ENCODE measurements at regions not wholly inside any gene's neighbourhood (a gene's known extent, or its start where the extent isn't known, plus 50 kb on each side); places are given as distances from the start of the nearest gene placed in this dataset.

DNA sequence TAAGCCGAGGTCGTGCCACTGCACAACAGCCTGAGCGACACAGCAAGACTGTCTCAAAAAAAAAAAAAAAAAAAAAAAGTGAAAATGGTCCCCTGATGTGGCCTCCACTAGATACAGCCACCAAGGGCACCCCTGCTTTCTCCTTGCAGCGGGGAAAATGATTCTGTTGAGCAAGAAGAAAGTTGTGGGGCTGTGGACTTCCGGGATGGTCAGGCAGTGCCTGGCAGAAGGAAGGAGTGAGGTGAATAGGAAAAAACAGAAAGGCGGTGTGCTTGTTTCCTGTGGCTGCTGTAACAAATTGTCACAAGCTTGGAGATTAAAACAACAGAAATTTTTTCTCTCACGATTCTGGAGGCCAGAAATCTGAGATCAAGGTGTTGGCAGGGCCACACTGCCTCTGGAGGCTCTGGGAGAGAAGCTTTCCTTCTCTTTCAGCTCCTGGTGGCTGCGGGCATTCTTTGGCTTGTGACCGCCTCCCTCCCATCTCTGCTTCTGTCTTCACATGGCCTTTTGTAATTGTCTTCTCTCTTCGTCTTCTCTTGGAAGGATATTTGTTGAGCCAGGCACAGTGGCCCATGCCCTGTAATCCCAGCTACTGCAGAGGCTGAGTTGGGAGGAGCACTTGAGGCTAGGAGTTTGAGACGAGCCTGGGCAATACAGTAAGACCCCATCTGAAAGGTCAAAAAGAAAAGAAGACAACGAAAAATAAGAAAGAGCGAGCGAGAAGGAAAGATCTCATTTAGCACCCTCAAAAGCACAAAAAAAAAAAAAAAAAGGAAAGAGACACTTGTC lies 116.6 kb upstream of the MED13L start:
- Histone ChIP-seq H3K27ac (ENCODE audit: low read depth, low read length, severe bottlenecking) (no peak overlapping the region), H3K36me3 (ENCODE audit: control insufficient read depth, insufficient read depth, low read length) (no peaks in the 10 kb centered on the region), H3K4me1 (ENCODE audit: control insufficient read depth, insufficient read depth, low read length, poor library complexity, severe bottlenecking) (no peaks in the 10 kb centered on the region), H3K9me3 (ENCODE audit: control insufficient read depth, low read length) (peaks cover 19% of the 10 kb centered on the region), H3K4me3 (ENCODE audit: extremely low read depth, insufficient read depth, low read length, poor library complexity, severe bottlenecking) (no peak overlapping the region)
- WGBS, 2 experiments (ENCODE audit: insufficient coverage in 2 of 2), result 59 to 80% methylated on average over 4 to 8 of the region's 14 CpGs

GRCh38 chr12:116395396-116395795 lies 117.9 kb upstream of the MED13L start:
- Histone ChIP-seq H3K4me1 (ENCODE audit: control insufficient read depth, insufficient read depth, low read length, poor library complexity, severe bottlenecking) (no peaks in the 10 kb centered on the region), H3K9me3 (ENCODE audit: control insufficient read depth, low read length) (peaks cover 26% of the 10 kb centered on the region), H3K4me3 (ENCODE audit: extremely low read depth, insufficient read depth, low read length, poor library complexity, severe bottlenecking) (no peak overlapping the region), H3K36me3 (ENCODE audit: control insufficient read depth, insufficient read depth, low read length) (no peaks in the 10 kb centered on the region), H3K27ac (ENCODE audit: low read depth, low read length, severe bottlenecking) (no peak overlapping the region)
- WGBS, 2 experiments (ENCODE audit: insufficient coverage in 2 of 2), result no CpG with 5 or more reads among the region's 1 CpG

DNA sequence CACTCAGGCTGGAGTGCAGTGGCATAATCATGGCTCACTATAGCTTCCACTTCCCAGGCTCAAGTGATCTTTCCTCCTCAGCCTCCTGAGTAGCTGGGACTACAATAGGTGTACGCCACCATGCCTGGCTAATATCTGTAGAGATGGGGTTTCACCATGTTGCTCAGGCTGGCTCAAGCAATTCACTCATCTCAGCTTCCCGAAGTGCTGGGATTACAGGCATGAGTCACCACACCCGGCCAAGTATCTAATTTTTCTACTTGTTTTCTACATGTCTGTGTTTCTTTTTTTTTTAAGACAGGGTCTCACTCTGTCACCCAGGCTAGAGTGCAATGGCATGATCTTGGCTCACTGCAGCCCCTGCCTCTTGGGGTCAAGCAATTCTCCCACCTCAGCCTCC lies 119.7 kb upstream of the MED13L start:
- H3K27ac ChIP-seq (ENCODE audit: low read depth, low read length, severe bottlenecking), result no peak overlapping the region
- peaks cover 23% of the 10 kb centered on the region for H3K9me3 ChIP-seq (ENCODE audit: control insufficient read depth, low read length)
- peaks cover under 1% of the 10 kb centered on the region for H3K4me1 ChIP-seq (ENCODE audit: control insufficient read depth, insufficient read depth, low read length, poor library complexity, severe bottlenecking)
- no peak overlapping the region for H3K4me3 ChIP-seq (ENCODE audit: extremely low read depth, insufficient read depth, low read length, poor library complexity, severe bottlenecking)
- 50 to 92% methylated on average over 1 to 3 of the region's 3 CpGs for WGBS, 2 experiments (ENCODE audit: insufficient coverage in 2 of 2)
- no peaks in the 10 kb centered on the region for H3K36me3 ChIP-seq (ENCODE audit: control insufficient read depth, insufficient read depth, low read length)

- Histone ChIP-seq H3K4me1 (ENCODE audit: control insufficient read depth, insufficient read depth, low read length, poor library complexity, severe bottlenecking) (peaks cover 5% of the 10 kb centered on the region), H3K36me3 (ENCODE audit: control insufficient read depth, insufficient read depth, low read length) (no peaks in the 10 kb centered on the region), H3K4me3 (ENCODE audit: extremely low read depth, insufficient read depth, low read length, poor library complexity, severe bottlenecking) (no peak overlapping the region), H3K9me3 (ENCODE audit: control insufficient read depth, low read length) (peaks cover 23% of the 10 kb centered on the region), H3K27ac (ENCODE audit: low read depth, low read length, severe bottlenecking) (no peak overlapping the region)
Measured at GRCh38 chr12:116398193-116398592, 120.7 kb upstream of the MED13L start.

DNA sequence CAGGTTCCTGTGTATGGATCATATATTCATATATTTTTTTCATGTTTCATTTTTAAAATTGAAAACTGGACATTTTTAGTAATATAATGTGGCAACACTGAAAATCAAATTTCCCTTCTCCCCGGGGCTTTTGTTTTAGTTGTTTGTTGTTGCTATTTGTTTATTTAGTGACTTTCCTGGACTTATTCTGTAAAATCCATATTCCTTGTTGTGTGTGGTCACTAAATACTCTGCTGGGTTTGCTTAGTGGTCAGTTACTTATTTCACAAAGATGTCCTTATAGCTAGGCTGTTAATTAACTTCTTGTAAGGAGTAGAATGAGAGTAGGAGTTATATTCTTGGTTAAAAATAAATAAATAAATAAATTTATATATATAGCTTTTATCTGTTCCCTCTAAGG lies 121.6 kb upstream of the MED13L start:
- Histone ChIP-seq H3K27ac (ENCODE audit: low read depth, low read length, severe bottlenecking) (no peak overlapping the region), H3K9me3 (ENCODE audit: control insufficient read depth, low read length) (peaks cover 23% of the 10 kb centered on the region), H3K4me3 (ENCODE audit: extremely low read depth, insufficient read depth, low read length, poor library complexity, severe bottlenecking) (no peak overlapping the region), H3K4me1 (ENCODE audit: control insufficient read depth, insufficient read depth, low read length, poor library complexity, severe bottlenecking) (peaks cover 5% of the 10 kb centered on the region), H3K36me3 (ENCODE audit: control insufficient read depth, insufficient read depth, low read length) (no peaks in the 10 kb centered on the region)
- no CpG with 5 or more reads among the region's 1 CpG for WGBS, 2 experiments (ENCODE audit: insufficient coverage in 2 of 2)

DNA sequence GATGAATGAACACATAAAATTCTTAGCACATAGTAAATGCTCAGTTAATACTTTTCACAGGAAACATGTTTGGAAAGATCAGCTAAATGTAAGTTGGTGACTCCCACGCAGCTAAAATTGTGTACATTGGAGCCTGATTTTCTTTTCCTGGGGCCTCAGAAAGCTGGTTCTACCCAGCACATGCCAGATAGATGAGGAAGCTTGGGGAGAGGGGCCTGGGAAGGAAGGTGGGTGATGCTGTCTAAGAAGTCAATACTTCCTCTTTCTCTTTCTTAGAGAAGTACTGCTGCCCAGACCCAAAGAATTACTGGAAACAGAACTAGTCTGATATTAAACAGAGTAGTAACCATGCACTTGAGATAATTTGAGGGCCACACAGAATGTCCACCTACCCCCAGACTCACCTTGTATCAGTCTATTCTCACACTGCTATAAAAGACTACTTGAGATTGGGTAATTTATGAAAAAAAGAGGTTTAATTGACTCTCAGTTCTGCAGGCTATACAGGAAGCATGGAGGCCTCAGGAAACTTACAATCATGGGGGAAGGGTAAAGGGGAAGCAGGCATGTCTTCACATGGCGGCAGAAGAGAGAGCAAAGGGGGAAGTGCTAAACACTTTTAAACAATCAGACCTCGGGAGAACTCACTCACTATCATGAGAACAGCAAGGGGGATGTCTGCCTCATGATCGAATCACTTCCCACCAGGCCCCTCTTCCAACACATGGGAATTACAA lies 123.3 kb upstream of the MED13L start:
- Histone ChIP-seq H3K4me1 (ENCODE audit: control insufficient read depth, insufficient read depth, low read length, poor library complexity, severe bottlenecking) (peaks cover 5% of the 10 kb centered on the region), H3K4me3 (ENCODE audit: extremely low read depth, insufficient read depth, low read length, poor library complexity, severe bottlenecking) (no peak overlapping the region), H3K27ac (ENCODE audit: low read depth, low read length, severe bottlenecking) (no peak overlapping the region), H3K36me3 (ENCODE audit: control insufficient read depth, insufficient read depth, low read length) (no peaks in the 10 kb centered on the region), H3K9me3 (ENCODE audit: control insufficient read depth, low read length) (peaks cover 23% of the 10 kb centered on the region)
- 80 to 100% methylated on average over 1 of the region's 4 CpGs for WGBS, 2 experiments (ENCODE audit: insufficient coverage in 2 of 2)

DNA sequence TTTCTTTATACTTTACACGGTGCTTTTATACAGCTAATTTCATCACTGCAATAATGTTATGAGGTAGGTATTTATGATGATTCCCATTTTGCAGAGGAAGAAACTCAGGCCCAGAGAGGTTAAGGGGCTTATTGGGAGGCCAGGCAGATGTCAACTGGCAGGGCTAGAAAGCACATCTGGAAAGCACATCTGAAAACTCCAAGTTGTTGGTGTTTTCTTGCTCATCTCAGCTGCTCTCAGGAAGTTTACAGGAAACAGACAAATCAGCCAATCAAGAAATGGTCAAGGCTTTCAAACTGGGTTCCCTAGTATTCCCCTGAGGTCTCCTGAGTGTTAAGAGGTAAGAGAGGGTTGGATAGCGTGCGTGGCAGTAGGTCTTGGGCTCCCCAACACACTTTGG lies 124.1 kb upstream of the MED13L start:
- peaks cover 5% of the 10 kb centered on the region for H3K4me1 ChIP-seq (ENCODE audit: control insufficient read depth, insufficient read depth, low read length, poor library complexity, severe bottlenecking)
- no peaks in the 10 kb centered on the region for H3K36me3 ChIP-seq (ENCODE audit: control insufficient read depth, insufficient read depth, low read length)
- no CpG with 5 or more reads among the region's 3 CpGs for WGBS, 2 experiments (ENCODE audit: insufficient coverage in 2 of 2)
- H3K4me3 ChIP-seq (ENCODE audit: extremely low read depth, insufficient read depth, low read length, poor library complexity, severe bottlenecking), result no peak overlapping the region
- H3K9me3 ChIP-seq (ENCODE audit: control insufficient read depth, low read length), result peaks cover 22% of the 10 kb centered on the region
- H3K27ac ChIP-seq (ENCODE audit: low read depth, low read length, severe bottlenecking), result no peak overlapping the region

DNA sequence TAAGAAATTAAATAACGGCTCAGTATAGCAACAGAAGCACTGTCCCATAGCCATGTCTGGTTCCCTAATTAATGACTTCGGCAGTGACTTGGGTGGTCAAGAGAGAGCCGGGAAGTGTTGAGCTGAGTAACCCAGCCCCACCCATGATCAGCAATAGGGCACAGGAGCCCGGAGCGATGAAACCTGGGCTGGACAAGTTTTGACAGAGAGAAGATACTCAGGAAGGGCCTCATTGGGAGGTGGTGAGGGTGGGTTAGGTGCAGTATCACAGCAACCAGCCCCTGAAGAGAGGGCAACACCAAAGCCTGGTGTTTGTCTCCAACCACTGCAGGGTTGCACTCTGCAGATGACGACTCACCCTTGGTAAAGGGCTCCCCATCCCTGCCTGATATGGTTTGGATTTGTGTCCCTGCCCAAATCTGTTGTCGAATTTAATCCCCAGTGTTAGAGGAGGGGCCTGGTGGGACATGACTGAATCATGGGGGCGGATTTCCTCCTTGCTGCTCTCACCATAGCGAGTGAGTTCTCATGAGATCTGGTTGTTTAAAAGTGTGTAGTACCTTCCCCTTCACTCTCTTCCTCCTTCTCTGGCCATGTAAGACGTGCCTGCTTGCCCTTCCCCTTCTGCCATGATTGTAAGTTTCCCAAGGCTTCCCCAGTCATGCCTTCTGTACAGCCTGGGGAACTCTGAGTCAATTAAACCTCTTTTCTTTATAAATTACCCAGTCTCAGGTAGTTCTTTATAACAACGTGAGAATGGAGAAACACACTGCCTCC lies 124.9 kb upstream of the MED13L start:
- H3K36me3 ChIP-seq (ENCODE audit: control insufficient read depth, insufficient read depth, low read length), result no peaks in the 10 kb centered on the region
- no peak overlapping the region for H3K4me3 ChIP-seq (ENCODE audit: extremely low read depth, insufficient read depth, low read length, poor library complexity, severe bottlenecking)
- no peak overlapping the region for H3K27ac ChIP-seq (ENCODE audit: low read depth, low read length, severe bottlenecking)
- H3K4me1 ChIP-seq (ENCODE audit: control insufficient read depth, insufficient read depth, low read length, poor library complexity, severe bottlenecking), result peaks cover 5% of the 10 kb centered on the region
- H3K9me3 ChIP-seq (ENCODE audit: control insufficient read depth, low read length), result peaks cover 20% of the 10 kb centered on the region
- WGBS, 2 experiments (ENCODE audit: insufficient coverage in 2 of 2), result 91 to 94% methylated on average over 8 to 9 of the region's 11 CpGs

DNA sequence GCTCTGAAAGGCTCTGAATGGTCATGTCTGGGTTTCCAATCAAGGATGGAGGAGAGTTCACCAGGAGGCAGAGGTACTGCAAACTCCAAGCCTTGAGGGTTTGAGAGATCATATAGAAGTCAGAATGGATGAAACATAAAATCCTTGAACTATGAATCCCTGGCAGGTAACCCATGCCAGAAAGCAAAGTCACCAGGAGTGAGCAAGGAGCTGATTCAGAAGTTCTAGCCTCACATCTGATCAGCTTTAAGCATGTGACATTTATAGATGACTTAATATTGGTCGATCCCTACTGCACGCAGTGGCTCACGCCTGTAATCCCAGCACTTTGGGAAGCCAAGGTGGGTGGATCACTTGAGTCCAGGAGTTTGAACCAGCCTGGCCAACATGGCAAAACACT lies 126.1 kb upstream of the MED13L start:
- Histone ChIP-seq H3K27ac (ENCODE audit: low read depth, low read length, severe bottlenecking) (no peak overlapping the region), H3K4me3 (ENCODE audit: extremely low read depth, insufficient read depth, low read length, poor library complexity, severe bottlenecking) (no peak overlapping the region), H3K9me3 (ENCODE audit: control insufficient read depth, low read length) (peaks cover 14% of the 10 kb centered on the region), H3K4me1 (ENCODE audit: control insufficient read depth, insufficient read depth, low read length, poor library complexity, severe bottlenecking) (peaks cover 5% of the 10 kb centered on the region), H3K36me3 (ENCODE audit: control insufficient read depth, insufficient read depth, low read length) (no peaks in the 10 kb centered on the region)
- 63 to 100% methylated on average over 1 to 3 of the region's 3 CpGs for WGBS, 2 experiments (ENCODE audit: insufficient coverage in 2 of 2)

GRCh38 chr12:116404247-116404646 lies 126.8 kb upstream of the MED13L start:
- H3K4me3 ChIP-seq (ENCODE audit: extremely low read depth, insufficient read depth, low read length, poor library complexity, severe bottlenecking), result no peak overlapping the region
- H3K4me1 ChIP-seq (ENCODE audit: control insufficient read depth, insufficient read depth, low read length, poor library complexity, severe bottlenecking), result peaks cover 5% of the 10 kb centered on the region
- no peak overlapping the region for H3K27ac ChIP-seq (ENCODE audit: low read depth, low read length, severe bottlenecking)
- H3K36me3 ChIP-seq (ENCODE audit: control insufficient read depth, insufficient read depth, low read length), result no peaks in the 10 kb centered on the region
- WGBS, 2 experiments (ENCODE audit: insufficient coverage in 2 of 2), result 94 to 96% methylated on average over 10 to 11 of the region's 14 CpGs
- peaks cover 14% of the 10 kb centered on the region for H3K9me3 ChIP-seq (ENCODE audit: control insufficient read depth, low read length)

Measured in mesodermal cell (in vitro differentiated cells).